Activated CD8-positive, alpha-beta memory T cell treated with anti-CD3 and anti-CD28 coated beads for 4 hours (primary cell): ENCODE measurements at regions not wholly inside any gene's neighbourhood (a gene's known extent, or its start where the extent isn't known, plus 50 kb on each side); places are given as distances from the start of the nearest gene placed in this dataset.

Source experiments
- DNase-seq, 2 donors: peaks; one replicate each; pipeline ENCODE4 v3.0.0-alpha.2; 2020; ENCODE audit warnings: low read depth in 2 of 2

DNA sequence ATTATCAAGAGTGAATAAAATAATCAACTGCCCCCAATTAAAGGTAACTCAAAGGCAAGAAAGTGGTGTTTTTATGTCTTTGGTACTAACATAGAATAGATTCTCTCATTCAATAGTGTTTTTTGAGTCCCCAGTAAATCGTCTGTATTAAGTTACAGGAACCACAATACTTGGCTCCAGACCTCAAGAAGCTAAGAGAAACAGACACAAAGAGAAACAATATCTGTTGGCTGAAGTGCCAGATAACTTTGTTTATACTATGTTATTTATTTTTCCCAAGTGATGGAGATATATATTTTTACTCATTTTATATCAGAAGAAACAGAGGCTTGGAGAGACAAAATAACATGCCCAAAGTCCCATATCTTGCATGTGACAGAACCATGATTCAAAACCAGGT is 201.7 kb upstream of the HNRNPA3 start:
- DNase-seq, result no peak

- no peak for DNase-seq
Observed at GRCh38 chr2:177014946-177015345, 197.6 kb upstream of the HNRNPA3 start.

DNA sequence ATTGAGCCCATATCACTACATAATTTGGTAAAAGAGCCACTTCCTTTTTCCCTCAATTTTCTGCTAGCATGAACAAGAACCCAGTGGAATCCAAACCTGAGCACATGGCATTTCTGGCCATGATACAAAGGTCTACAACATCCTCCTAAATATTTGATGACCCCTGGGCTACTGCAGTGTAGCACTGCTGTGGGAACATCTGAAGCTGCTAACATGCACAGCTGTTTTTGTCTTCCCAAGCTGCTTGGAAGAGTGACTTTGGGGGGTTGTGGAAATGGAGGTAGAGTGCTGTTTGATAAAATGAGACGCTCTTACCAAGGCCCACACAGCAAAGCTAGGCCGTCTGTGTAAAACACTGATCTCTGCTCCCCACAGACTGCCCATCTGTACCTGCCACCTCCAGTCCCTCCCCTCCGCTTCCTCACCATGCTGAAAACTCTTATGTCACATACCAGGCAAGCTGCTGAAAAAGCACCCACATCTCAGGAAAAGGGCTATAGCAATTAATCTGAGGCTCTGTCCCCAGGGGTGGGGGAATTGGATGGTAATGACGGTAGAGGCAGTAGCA is 197.2 kb upstream of the HNRNPA3 start:
- no peak for DNase-seq

GRCh38 chr2:177020524-177021119 is 192.0 kb upstream of the HNRNPA3 start:
- DNase-seq, result no peak

- no peak for DNase-seq
Observed at GRCh38 chr2:177021706-177022343, 190.8 kb upstream of the HNRNPA3 start.

- no peak for DNase-seq
Observed at GRCh38 chr2:177024765-177025164, 187.8 kb upstream of the HNRNPA3 start.

GRCh38 chr2:177026253-177026652 is 186.3 kb upstream of the HNRNPA3 start:
- no peak for DNase-seq

DNA sequence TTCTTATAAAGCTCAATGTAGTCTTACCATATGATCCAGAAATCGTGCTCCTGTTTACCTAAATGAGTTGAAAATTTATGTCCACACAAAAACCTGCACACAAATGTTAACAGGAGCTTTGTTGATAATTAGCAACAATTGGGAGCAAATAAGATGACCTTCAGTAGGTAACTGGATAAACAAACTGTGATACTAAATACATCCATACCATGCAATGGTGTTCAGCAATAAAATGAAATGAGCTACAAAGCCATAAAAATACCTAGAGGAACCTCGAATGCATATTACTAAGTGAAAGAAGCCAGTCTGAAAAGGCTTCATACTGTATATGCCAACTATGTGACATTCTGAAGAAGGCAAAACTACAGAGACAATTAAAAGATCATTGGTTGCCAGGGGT is 185.6 kb upstream of the HNRNPA3 start:
- no peak for DNase-seq

GRCh38 chr2:177028296-177028695 is 184.3 kb upstream of the HNRNPA3 start:
- DNase-seq, result no peak

GRCh38 chr2:177029075-177029474 is 183.5 kb upstream of the HNRNPA3 start:
- DNase-seq, result no peak

- DNase-seq, result no peak
Observed at GRCh38 chr2:177029501-177029900, 183.1 kb upstream of the HNRNPA3 start.

DNA sequence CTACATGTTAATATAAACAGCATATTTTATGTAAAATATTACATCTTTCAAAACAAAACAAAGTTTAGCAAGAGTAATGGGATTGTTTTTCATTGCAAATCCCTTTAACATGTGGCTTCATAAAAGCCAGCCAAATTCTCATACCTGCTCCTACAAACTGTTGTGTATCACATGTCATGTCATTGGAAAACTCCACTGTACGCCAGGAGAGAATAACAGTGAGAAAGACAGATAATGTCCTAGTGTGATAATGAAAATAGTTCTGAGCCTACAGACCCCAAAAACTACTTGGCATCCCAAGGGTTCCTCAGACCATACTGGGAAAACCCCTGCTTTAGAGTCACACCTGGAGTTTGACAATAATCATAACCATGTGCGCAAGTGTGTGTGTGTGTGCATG is 182.7 kb upstream of the HNRNPA3 start:
- DNase-seq, result no peak

DNA sequence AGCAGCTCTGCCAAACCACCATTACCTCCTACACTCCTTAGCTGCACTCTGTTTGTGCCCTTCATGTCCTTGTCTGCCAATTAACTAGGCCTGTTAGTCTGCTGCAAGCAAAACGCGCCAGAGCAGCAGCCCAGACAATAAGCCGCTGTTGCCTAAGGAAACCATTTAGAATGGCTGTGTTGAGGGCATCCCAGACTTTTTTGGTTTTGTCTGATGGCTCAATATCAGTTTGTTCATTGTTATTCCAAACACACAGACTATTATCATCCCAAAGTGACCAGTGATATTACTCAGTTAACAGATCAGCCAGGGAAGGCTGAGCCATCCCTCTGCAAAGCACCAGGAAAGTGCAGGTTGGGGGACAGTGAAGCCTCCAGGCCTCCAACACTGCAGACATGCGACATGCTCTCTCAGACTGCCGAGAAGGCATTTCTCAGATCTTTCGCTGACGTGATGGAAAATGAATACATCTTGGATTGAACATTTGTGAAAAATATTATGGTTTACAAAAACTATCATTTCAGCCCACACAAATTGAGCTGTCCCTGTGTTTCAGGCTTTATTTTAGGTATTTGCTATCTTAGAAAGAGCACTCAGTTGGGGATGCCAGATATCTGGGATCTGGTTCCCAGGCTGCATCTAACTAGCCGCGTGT is 182.0 kb upstream of the HNRNPA3 start:
- no peak for DNase-seq

- no peak for DNase-seq
Observed at GRCh38 chr2:177031438-177032180, 181.0 kb upstream of the HNRNPA3 start.

GRCh38 chr2:177036747-177037146 is 175.8 kb upstream of the HNRNPA3 start:
- DNase-seq, result no peak

GRCh38 chr2:177037569-177037968 is 175.0 kb upstream of the HNRNPA3 start:
- no peak for DNase-seq

DNA sequence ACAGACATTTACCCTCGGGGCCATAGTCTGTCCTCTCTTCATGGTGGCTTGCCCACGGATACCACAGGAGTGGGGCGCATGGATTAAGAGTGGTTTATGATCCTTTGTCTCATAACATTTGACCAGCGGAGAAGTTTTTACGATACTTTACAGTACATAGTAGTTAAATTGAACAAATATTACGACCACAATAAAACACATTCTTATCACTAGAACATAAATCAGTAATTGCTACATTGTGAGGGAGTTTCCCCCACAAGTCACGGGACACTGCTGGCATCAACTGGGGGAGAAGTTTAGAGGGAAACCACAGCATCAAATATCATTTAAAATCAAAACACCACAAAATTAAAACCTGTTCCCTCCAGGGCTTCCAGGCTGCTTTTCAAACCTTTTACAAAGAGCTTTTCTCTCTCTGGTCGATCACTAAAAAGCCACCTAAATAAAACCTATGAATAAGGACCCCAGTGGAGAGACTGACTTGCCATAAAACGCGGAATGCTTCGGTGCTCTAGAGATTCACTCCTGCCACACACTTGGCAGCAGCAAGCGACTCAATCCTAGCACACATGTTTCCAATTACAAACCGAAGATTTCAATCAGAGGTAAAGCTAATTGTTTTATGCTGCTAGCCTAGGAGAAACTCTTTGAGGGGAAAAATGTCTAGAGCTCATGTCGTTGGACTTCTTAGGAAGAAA is 173.7 kb upstream of the HNRNPA3 start:
- DNase-seq, result no peak

DNA sequence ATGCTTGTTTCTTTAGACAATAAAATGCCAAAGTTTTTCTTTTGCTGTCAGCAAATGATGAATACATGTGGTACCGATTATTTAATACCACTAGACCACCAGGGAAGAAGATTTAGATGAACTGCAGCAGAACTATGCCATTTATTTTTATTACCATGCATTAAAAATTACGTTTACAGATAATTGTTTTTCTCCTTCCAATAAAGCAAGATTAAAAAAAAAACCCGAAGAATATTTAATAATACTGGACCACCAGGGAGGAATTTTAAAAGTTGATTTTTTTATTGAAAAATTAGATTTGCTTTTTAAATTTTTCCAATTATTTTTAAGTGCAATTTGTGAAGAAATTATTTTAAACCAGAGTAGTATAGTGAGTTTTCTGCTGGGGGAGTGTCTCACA is 170.3 kb upstream of the HNRNPA3 start:
- no peak for DNase-seq

- no peak for DNase-seq
Observed at GRCh38 chr2:177044671-177045070, 167.9 kb upstream of the HNRNPA3 start.

- no peak for DNase-seq
Observed at GRCh38 chr2:177048981-177049380, 163.6 kb upstream of the HNRNPA3 start.

GRCh38 chr2:177051278-177051677 is 161.3 kb upstream of the HNRNPA3 start:
- DNase-seq, result no peak

DNA sequence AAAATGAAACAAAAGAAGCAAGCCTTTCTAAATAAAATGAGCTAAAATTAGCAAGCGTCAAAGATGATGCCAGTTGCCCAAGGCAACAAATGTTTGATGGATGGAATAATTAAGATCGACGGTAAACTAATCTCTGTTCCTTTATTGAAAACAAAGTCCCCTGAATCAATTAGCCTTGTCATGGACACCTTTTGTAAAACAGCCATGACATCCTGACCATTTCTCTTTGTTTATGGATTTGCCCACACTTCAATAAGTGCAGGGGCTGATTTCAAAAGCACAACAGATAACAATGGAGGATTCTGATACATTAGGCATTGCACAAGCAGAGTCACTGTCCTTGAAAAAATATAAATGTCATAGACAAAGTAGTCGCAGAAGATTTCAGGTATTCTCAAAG is 160.1 kb upstream of the HNRNPA3 start:
- no peak for DNase-seq
